GM12878 (cell line): ENCODE measurements at regions not wholly inside any gene's neighbourhood (a gene's known extent, or its start where the extent isn't known, plus 50 kb on each side); places are given as distances from the start of the nearest gene placed in this dataset.
"Not testable (repeated sequence)": the region's sequence is repeated elsewhere in the genome, so short reads cannot be mapped to it uniquely, and the experiment has no call there.

Experiments
- EGR1 ChIP-seq, 2 experiments: IDR thresholded peaks; 1 replicate in 1 of 2; 2 replicates in 1 of 2; pipeline ENCODE4 v1.6.1; 2011 to 2012; ENCODE audit warnings: low read depth in 2 of 2, low read length in 2 of 2, borderline replicate concordance in 1 of 2, mild to moderate bottlenecking in 1 of 2, moderate library complexity in 1 of 2
- RB1 ChIP-seq: fragments of 450-650 bp; formaldehyde crosslinking; IDR thresholded peaks from 2 replicates; pipeline ENCODE4 v1.6.1; 2017; ENCODE audit warnings: mild to moderate bottlenecking, borderline replicate concordance
- RCOR1 ChIP-seq: conservative IDR thresholded peaks from 2 replicates; pipeline ENCODE4 v1.6.1; 2012; ENCODE audit warnings: low read depth, low read length, improper control_type of control experiment
- SPI1 ChIP-seq: IDR thresholded peaks from 2 replicates; pipeline ENCODE4 v1.6.1; 2011; ENCODE audit warnings: low read depth, mild to moderate bottlenecking, low read length, moderate library complexity, borderline replicate concordance; ENCODE audit not compliant: insufficient read depth
- SREBF1 ChIP-seq: IDR thresholded peaks from 2 replicates; pipeline ENCODE4 v1.6.1; 2012; ENCODE audit warnings: mild to moderate bottlenecking, low read length
- YY1 ChIP-seq: IDR thresholded peaks from 2 replicates; pipeline ENCODE4 v1.6.1; 2011; ENCODE audit warnings: low read depth, mild to moderate bottlenecking, low read length
- TF ChIP-seq, protein P1 (sequence below), 3 experiments: IDR thresholded peaks in 2 of 3; conservative IDR thresholded peaks in 1 of 3; 2 replicates each; pipeline ENCODE4 v1.5.1; 2011; ENCODE audit warnings: low read depth in 3 of 3, low read length in 3 of 3, mild to moderate bottlenecking in 3 of 3, control low read depth in 2 of 3, moderate library complexity in 2 of 3, inconsistent platforms in 1 of 3, mixed read lengths in 1 of 3; ENCODE audit not compliant: control insufficient read depth in 2 of 3, insufficient read depth in 1 of 3; ENCODE audit errors: extremely low read depth in 1 of 3

- TF ChIP-seq RCOR1; EGR1 (IDR thresholded peaks at IDR 0.05; ENCODE audit: borderline replicate concordance in 1 of 2, low read depth in 2 of 2, low read length in 2 of 2); YY1; RB1; SPI1; SREBF1: not testable (repeated sequence)
- TF ChIP-seq, protein P1, sequence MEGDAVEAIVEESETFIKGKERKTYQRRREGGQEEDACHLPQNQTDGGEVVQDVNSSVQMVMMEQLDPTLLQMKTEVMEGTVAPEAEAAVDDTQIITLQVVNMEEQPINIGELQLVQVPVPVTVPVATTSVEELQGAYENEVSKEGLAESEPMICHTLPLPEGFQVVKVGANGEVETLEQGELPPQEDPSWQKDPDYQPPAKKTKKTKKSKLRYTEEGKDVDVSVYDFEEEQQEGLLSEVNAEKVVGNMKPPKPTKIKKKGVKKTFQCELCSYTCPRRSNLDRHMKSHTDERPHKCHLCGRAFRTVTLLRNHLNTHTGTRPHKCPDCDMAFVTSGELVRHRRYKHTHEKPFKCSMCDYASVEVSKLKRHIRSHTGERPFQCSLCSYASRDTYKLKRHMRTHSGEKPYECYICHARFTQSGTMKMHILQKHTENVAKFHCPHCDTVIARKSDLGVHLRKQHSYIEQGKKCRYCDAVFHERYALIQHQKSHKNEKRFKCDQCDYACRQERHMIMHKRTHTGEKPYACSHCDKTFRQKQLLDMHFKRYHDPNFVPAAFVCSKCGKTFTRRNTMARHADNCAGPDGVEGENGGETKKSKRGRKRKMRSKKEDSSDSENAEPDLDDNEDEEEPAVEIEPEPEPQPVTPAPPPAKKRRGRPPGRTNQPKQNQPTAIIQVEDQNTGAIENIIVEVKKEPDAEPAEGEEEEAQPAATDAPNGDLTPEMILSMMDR (IDR thresholded peaks at IDR 0.05 in 2 of 3, conservative IDR thresholded peaks at IDR 0.05 in 1 of 3; ENCODE audit: control insufficient read depth in 2 of 3, extremely low read depth in 1 of 3, insufficient read depth in 1 of 3, low read depth in 3 of 3, low read length in 3 of 3), result not testable (repeated sequence)
Observed at GRCh38 chr9:64920147-64920546, 364.9 kb downstream of the FOXD4L5 start.
